Hematopoietic multipotent progenitor cell (in vitro differentiated cells): ENCODE measurements at regions not wholly inside any gene's neighbourhood (a gene's known extent, or its start where the extent isn't known, plus 50 kb on each side); places are given as distances from the start of the nearest gene placed in this dataset.
"Not testable (repeated sequence)": the region's sequence is repeated elsewhere in the genome, so short reads cannot be mapped to it uniquely, and the experiment has no call there.

Experiments
- DNase-seq, 3 donors: peaks; one replicate each; pipeline ENCODE4 v3.0.0-alpha.2; 2011 to 2015; ENCODE audit warnings: low read depth in 2 of 3, low spot score in 2 of 3

DNA sequence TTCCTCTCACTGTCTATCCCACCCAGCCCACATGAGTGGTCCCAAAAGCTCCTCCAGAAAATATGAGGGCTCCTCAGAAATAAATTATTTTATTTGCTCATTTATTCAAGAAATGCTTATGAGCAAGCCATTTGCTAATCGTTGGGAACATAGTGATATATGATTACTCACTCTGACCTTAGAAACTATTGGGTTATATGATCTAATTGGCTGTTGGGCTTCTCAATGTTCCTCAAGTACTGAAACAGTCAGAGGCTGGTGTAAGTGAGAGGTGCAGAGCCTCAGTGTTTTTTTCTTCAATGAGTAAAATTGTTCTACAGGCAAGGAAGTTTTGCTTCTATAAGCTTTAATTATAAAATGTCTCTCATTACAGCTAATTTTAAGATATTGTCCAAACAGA lies 893.8 kb upstream of the INTU start:
- no peak for DNase-seq

GRCh38 chr4:126740687-126741086 lies 892.1 kb upstream of the INTU start:
- DNase-seq, result no peak

- DNase-seq, result no peak
Measured at GRCh38 chr4:126742048-126742447, 890.7 kb upstream of the INTU start.

DNA sequence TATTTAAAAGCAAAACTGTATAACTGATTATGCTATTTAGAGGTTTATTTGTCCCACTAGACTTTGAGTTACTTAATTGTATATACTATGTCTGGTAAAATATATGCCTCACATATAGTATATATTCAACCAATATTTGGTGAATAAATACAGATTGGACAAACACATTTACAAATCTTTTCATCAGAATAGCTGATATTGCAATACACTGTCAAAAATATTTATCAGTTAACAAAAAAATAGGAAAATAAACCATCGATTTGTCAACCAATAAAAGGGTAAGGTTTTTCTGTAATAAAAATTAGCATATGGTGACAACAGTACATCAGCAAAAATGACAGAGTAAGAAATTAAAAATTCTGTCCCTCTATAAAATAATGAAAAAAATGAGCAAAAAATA lies 889.9 kb upstream of the INTU start:
- no peak for DNase-seq

GRCh38 chr4:126748736-126749135 lies 884.0 kb upstream of the INTU start:
- DNase-seq, result no peak

- DNase-seq, result no peak
Measured at GRCh38 chr4:126750723-126751122, 882.0 kb upstream of the INTU start.

GRCh38 chr4:126752126-126752525 lies 880.6 kb upstream of the INTU start:
- DNase-seq, result no peak

GRCh38 chr4:126752702-126753101 lies 880.1 kb upstream of the INTU start:
- DNase-seq, result no peak

- DNase-seq, result no peak
Measured at GRCh38 chr4:126753592-126753991, 879.2 kb upstream of the INTU start.

DNA sequence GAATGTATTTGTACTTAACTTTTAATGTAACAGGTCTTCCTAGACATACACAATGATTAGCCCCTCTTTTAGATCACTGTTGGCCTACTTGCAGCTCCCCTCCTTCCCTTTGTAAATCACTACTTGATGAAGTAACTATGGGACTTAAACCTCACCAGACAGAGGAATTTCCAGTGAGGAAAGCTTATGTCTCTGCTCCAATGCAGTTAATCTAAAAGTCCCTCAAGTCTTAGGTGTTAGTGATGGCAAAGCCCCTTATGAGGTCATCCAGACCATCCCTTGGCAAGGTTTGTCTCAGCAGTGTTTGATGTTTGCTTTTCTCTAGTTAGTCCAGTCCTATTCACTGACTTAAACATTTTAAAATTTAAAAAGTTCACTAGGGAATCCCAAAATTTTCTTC lies 877.3 kb upstream of the INTU start:
- no peak for DNase-seq

GRCh38 chr4:126756050-126756829 lies 876.5 kb upstream of the INTU start:
- no peak for DNase-seq

GRCh38 chr4:126757219-126757618 lies 875.5 kb upstream of the INTU start:
- no peak for DNase-seq

GRCh38 chr4:126758493-126758892 lies 874.3 kb upstream of the INTU start:
- DNase-seq, result no peak

GRCh38 chr4:126761947-126762662 lies 870.7 kb upstream of the INTU start:
- DNase-seq, result no peak

GRCh38 chr4:126762663-126763247 lies 870.0 kb upstream of the INTU start:
- no peak for DNase-seq

DNA sequence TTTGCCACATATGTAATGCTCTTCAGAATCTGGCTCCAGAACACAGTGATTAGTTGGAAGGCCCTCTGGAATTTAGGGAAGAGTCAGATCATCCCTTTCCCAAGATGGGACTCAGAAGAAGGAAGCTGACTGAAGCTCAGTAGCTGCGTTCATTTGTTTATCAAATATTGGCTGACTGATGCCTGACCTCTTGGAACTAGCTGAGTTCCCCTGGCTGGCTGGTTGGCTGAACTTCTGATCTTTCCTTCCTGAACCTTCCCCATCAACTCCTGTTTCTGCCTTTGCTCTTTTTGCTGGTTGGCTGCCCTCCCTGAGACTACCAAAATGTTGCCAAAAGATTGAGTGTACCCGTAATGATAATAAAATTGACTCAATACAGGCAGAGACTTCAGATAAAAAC lies 866.5 kb upstream of the INTU start:
- no peak for DNase-seq

- DNase-seq, result no peak
Measured at GRCh38 chr4:126768338-126768737, 864.4 kb upstream of the INTU start.

DNA sequence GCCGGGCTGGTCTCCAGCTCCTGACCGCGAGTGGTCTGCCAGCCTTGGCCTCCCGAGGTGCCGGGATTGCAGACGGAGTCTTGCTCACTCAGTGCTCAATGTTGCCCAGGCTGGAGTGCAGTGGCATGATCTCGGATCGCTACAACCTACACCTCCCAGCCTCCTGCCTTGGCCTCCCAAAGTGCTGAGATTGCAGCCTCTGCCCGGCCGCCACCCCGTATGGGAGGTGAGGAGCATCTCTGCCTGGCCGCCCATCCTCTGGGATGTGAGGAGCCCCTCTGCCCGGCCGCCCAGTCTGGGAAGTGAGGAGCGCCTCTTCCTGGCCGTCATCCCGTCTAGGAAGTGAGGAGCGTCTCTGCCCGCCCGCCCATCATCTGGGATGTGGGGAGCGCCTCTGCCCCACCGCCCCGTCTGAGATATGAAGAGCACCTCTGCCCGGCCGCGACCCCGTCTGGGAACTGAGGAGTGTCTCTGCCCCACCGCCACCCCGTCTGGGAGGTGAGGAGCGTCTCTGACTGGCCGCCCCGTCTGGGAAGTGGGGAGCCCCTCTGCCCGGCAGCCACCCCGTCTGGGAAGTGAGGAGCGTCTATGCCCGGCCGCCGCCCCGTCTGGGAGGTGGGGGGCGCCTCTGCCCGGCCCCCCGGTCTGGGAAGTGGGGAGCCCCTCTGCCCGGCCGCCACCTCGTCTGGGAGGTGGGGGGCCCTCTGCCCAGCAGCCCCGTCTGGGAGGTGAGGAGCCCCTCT lies 861.8 kb upstream of the INTU start:
- not testable (repeated sequence) for DNase-seq

GRCh38 chr4:126771618-126772017 lies 861.1 kb upstream of the INTU start:
- DNase-seq, result not testable (repeated sequence)

- no peak for DNase-seq
Measured at GRCh38 chr4:126772662-126773061, 860.1 kb upstream of the INTU start.

- no peak for DNase-seq
Measured at GRCh38 chr4:126775485-126776106, 857.2 kb upstream of the INTU start.
